ENCODE measurements at regions not wholly inside any gene's neighbourhood (a gene's known extent, or its start where the extent isn't known, plus 50 kb on each side); places are given as distances from the start of the nearest gene placed in this dataset.

- no peaks in the 10 kb centered on the region for H3K4me1 ChIP-seq
- no peak overlapping the region for H3K27ac ChIP-seq
- H3K9me3 ChIP-seq = no peaks in the 10 kb centered on the region
- H3K27me3 ChIP-seq = no peaks in the 10 kb centered on the region
- H3K4me3 ChIP-seq = no peak overlapping the region
- intact Hi-C loops (cut with DNase I) = no loop called here
- ATAC-seq = no peak
- no peak for DNase-seq
- 22 to 27% methylated on average over 3 of the region's 3 CpGs for WGBS, 2 donors
- TF ChIP-seq POLR2A (IDR thresholded peaks at IDR 0.05) = no peak
- no peak for TF ChIP-seq CTCF (IDR thresholded peaks at IDR 0.05)
- no peaks in the 10 kb centered on the region for H3K36me3 ChIP-seq (replicated peaks in 1 of 2; ENCODE audit: insufficient read depth in 1 of 2, low read depth in 2 of 2)
Observed at GRCh38 chr5:27511061-27511460, 472.7 kb upstream of the CDH9 start.

- Histone ChIP-seq H3K36me3 (replicated peaks in 1 of 2; ENCODE audit: insufficient read depth in 1 of 2, low read depth in 2 of 2) (no peaks in the 10 kb centered on the region), H3K9me3 (no peaks in the 10 kb centered on the region), H3K27ac (no peak overlapping the region), H3K27me3 (no peaks in the 10 kb centered on the region), H3K4me1 (no peaks in the 10 kb centered on the region), H3K4me3 (no peak overlapping the region)
- intact Hi-C loops (cut with DNase I) = no loop called here
- no peak for ATAC-seq
- WGBS, 2 donors = 32 to 40% methylated on average over 3 of the region's 3 CpGs
- no peak for TF ChIP-seq CTCF (IDR thresholded peaks at IDR 0.05)
- no peak for TF ChIP-seq POLR2A (IDR thresholded peaks at IDR 0.05)
- DNase-seq = no peak
Observed at GRCh38 chr5:27503813-27504212, 465.4 kb upstream of the CDH9 start.

- no peak overlapping the region for H3K4me3 ChIP-seq
Observed at GRCh38 chr5:27502236-27502635, 463.9 kb upstream of the CDH9 start.

DNA sequence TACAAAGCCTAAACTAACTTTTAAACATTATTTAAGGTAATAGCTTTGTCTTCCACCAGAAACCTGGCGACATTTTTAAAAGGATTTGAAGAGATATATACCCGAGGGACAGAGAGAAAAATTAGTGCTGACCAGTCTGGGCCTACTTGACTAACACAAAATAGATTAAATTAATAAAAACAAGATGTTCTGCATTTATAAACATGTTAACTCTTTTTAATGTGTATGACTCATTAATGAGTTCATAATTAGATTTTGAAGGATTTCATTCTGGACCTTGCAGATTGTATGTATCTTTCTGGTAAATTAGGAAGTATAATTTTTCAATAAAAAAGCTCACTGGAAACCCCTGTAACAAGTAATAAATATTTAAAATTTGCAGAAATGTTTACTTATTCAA lies 459.1 kb upstream of the CDH9 start:
- intact Hi-C loops (cut with DNase I) = no loop called here
- DNase-seq = no peak
- Histone ChIP-seq H3K36me3 (replicated peaks in 1 of 2; ENCODE audit: insufficient read depth in 1 of 2, low read depth in 2 of 2) (no peaks in the 10 kb centered on the region), H3K4me1 (no peaks in the 10 kb centered on the region), H3K27me3 (no peaks in the 10 kb centered on the region), H3K9me3 (no peaks in the 10 kb centered on the region), H3K4me3 (no peak overlapping the region), H3K27ac (no peak overlapping the region)
- whole genome bisulfite sequencing, 2 donors = 52 to 56% methylated on average over 2 of the region's 2 CpGs
- ATAC-seq = no peak
- no peak for TF ChIP-seq POLR2A (IDR thresholded peaks at IDR 0.05)
- no peak for TF ChIP-seq CTCF (IDR thresholded peaks at IDR 0.05)

More at GRCh38 chr5:27502236-27502635, 463.9 kb upstream of the CDH9 start:
- no peak for TF ChIP-seq POLR2A (IDR thresholded peaks at IDR 0.05)
- no peak for TF ChIP-seq CTCF (IDR thresholded peaks at IDR 0.05)
- ATAC-seq (no peak), DNase-seq (no peak)
- H3K36me3 ChIP-seq (replicated peaks in 1 of 2; ENCODE audit: insufficient read depth in 1 of 2, low read depth in 2 of 2) = no peaks in the 10 kb centered on the region
- no peaks in the 10 kb centered on the region for H3K4me1 ChIP-seq
- H3K27ac ChIP-seq = no peak overlapping the region
- 55 to 63% methylated on average over 5 of the region's 5 CpGs for WGBS, 2 donors
- no peaks in the 10 kb centered on the region for H3K9me3 ChIP-seq
- no peaks in the 10 kb centered on the region for H3K27me3 ChIP-seq
- intact Hi-C loops (cut with DNase I) = no loop called here

DNA sequence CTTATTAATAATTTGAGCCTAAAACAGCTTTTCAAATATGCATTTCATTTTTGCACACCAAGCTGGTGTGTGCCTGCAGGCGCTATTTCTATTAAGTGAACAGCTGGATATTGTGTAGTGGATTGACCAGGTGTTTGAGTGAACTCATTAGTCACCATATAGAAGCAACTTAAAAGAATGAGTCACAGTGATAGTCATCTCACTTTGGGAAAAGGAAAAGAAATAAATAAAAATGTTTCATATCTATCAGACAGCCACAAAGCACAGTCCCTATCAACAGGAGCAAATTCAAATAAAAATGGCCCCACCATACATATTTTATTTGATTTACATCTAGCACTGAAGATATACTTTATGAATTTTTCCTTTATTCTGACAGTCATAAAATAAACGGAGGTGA lies 456.5 kb upstream of the CDH9 start:
- WGBS, 2 donors = 60 to 69% methylated on average over 2 of the region's 2 CpGs

More for the DNA sequence above, 456.5 kb upstream of the CDH9 start:
- TF ChIP-seq CTCF (IDR thresholded peaks at IDR 0.05) (no peak), POLR2A (IDR thresholded peaks at IDR 0.05) (no peak)
- no peak for DNase-seq
- Histone ChIP-seq H3K27me3 (no peaks in the 10 kb centered on the region), H3K4me3 (no peak overlapping the region), H3K27ac (no peak overlapping the region), H3K36me3 (replicated peaks in 1 of 2; ENCODE audit: insufficient read depth in 1 of 2, low read depth in 2 of 2) (no peaks in the 10 kb centered on the region), H3K9me3 (no peaks in the 10 kb centered on the region), H3K4me1 (no peaks in the 10 kb centered on the region)
- ATAC-seq = no peak
- intact Hi-C loops (cut with DNase I) = no loop called here

All from body of pancreas (tissue), 4 donors.